GM10266 (cell line): ENCODE measurements at regions not wholly inside any gene's neighbourhood (a gene's known extent, or its start where the extent isn't known, plus 50 kb on each side); places are given as distances from the start of the nearest gene placed in this dataset.

Experiments used
- DNase-seq: peaks from one replicate; pipeline ENCODE4 v3.0.0; 2012; ENCODE audit errors: extremely low spot score
- TF ChIP-seq, protein P1 (sequence below): IDR thresholded peaks from 2 replicates; pipeline ENCODE4 v1.5.1; 2012; ENCODE audit warnings: mild to moderate bottlenecking, low read depth; ENCODE audit not compliant: control insufficient read depth, insufficient read depth; ENCODE audit errors: missing control alignments

GRCh38 chr7:69418869-69419670, 179.2 kb upstream of the AUTS2 start:
- no peak for DNase-seq
- TF ChIP-seq, protein P1, sequence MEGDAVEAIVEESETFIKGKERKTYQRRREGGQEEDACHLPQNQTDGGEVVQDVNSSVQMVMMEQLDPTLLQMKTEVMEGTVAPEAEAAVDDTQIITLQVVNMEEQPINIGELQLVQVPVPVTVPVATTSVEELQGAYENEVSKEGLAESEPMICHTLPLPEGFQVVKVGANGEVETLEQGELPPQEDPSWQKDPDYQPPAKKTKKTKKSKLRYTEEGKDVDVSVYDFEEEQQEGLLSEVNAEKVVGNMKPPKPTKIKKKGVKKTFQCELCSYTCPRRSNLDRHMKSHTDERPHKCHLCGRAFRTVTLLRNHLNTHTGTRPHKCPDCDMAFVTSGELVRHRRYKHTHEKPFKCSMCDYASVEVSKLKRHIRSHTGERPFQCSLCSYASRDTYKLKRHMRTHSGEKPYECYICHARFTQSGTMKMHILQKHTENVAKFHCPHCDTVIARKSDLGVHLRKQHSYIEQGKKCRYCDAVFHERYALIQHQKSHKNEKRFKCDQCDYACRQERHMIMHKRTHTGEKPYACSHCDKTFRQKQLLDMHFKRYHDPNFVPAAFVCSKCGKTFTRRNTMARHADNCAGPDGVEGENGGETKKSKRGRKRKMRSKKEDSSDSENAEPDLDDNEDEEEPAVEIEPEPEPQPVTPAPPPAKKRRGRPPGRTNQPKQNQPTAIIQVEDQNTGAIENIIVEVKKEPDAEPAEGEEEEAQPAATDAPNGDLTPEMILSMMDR = no peak

DNA sequence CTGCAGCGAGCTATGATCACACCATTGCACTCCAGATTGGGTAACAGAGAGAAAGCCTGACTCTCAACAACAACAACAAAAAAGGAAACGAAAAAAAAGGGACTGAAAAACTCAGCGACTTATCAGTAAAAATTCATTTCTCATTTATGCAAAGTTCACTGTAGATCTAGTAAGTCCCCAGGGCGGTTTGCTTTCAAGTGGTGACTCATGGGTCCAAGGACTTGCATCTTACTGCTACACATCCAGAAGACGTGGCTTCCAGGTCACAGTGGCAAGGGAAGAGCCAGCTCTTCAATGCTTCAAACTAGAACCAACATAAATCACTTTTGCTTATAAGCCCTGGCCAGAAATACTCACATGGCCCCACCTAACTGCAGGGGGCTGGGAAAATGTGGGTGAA, 178.3 kb upstream of the AUTS2 start:
- TF ChIP-seq, protein P1 = no peak
- DNase-seq = no peak

GRCh38 chr7:69422574-69422985, 175.7 kb upstream of the AUTS2 start:
- DNase-seq = no peak
- TF ChIP-seq, protein P1 = no peak

DNA sequence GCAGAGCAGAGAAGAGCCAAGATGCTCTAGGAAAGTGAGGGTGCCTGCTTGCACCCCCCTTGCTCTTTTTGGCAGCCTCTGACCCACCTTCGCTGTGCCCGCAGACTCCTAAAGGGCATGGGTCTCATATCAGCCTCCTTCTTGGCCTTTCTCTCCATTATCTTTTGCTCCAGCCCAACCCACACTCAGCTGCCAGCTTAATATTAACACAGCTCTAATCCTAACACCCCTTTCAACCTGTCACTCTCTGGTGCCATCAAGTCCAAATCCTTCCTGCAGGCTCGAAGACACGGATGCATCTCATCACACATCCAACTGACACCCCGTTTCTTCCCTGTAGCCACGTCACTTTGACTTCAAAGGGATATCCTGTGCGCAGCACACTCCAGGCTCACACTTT, 171.6 kb upstream of the AUTS2 start:
- TF ChIP-seq, protein P1 = no peak
- DNase-seq = no peak

GRCh38 chr7:69428089-69428488, 170.2 kb upstream of the AUTS2 start:
- TF ChIP-seq, protein P1 = no peak
- no peak for DNase-seq

- TF ChIP-seq, protein P1 = no peak
- DNase-seq = no peak
Measured at GRCh38 chr7:69429911-69430383, 168.3 kb upstream of the AUTS2 start.

- TF ChIP-seq, protein P1 = no peak
- no peak for DNase-seq
Measured at GRCh38 chr7:69430384-69431021, 167.8 kb upstream of the AUTS2 start.
